ENCODE measurements at regions not wholly inside any gene's neighbourhood (a gene's known extent, or its start where the extent isn't known, plus 50 kb on each side); places are given as distances from the start of the nearest gene placed in this dataset.

- Mint-ChIP-seq H3K9me3 (no peaks in the 10 kb centered on the region), H3K36me3 (ENCODE audit: low read depth) (no peaks in the 10 kb centered on the region), H3K27me3 (ENCODE audit: low read depth, poor library complexity) (peaks cover 3% of the 10 kb centered on the region), H3K27ac (no peak overlapping the region), H3K4me1 (no peaks in the 10 kb centered on the region), H3K4me3 (no peak overlapping the region)
- DNase-seq, result no peak
- TF ChIP-seq CTCF (IDR thresholded peaks at IDR 0.05), result no peak
Measured at GRCh38 chr1:219081943-219082925, 91.4 kb upstream of the LYPLAL1 start.

- Mint-ChIP-seq H3K36me3 (ENCODE audit: low read depth) (no peaks in the 10 kb centered on the region), H3K9me3 (no peaks in the 10 kb centered on the region), H3K27ac (no peak overlapping the region), H3K4me1 (no peaks in the 10 kb centered on the region), H3K4me3 (no peak overlapping the region), H3K27me3 (ENCODE audit: low read depth, poor library complexity) (peaks cover 3% of the 10 kb centered on the region)
- TF ChIP-seq CTCF (IDR thresholded peaks at IDR 0.05), result no peak
- no peak for DNase-seq
Measured at GRCh38 chr1:219083631-219084030, 90.0 kb upstream of the LYPLAL1 start.

- Mint-ChIP-seq H3K4me3 (no peak overlapping the region), H3K27ac (no peak overlapping the region), H3K4me1 (no peaks in the 10 kb centered on the region), H3K27me3 (ENCODE audit: low read depth, poor library complexity) (no peaks in the 10 kb centered on the region), H3K9me3 (no peaks in the 10 kb centered on the region), H3K36me3 (ENCODE audit: low read depth) (no peaks in the 10 kb centered on the region)
- no peak for TF ChIP-seq CTCF (IDR thresholded peaks at IDR 0.05)
- DNase-seq, result no peak
Measured at GRCh38 chr1:219085082-219085481, 88.6 kb upstream of the LYPLAL1 start.

GRCh38 chr1:219085988-219086387 lies 87.7 kb upstream of the LYPLAL1 start:
- Mint-ChIP-seq H3K4me3 (no peak overlapping the region), H3K9me3 (no peaks in the 10 kb centered on the region), H3K27ac (no peak overlapping the region), H3K4me1 (no peaks in the 10 kb centered on the region), H3K36me3 (ENCODE audit: low read depth) (no peaks in the 10 kb centered on the region), H3K27me3 (ENCODE audit: low read depth, poor library complexity) (no peaks in the 10 kb centered on the region)
- no peak for TF ChIP-seq CTCF (IDR thresholded peaks at IDR 0.05)
- no peak for DNase-seq

GRCh38 chr1:219086956-219087469 lies 86.7 kb upstream of the LYPLAL1 start:
- no peak overlapping the region for H3K27ac Mint-ChIP-seq
- DNase-seq, result no peak
- H3K4me1 Mint-ChIP-seq, result no peaks in the 10 kb centered on the region
- H3K36me3 Mint-ChIP-seq (ENCODE audit: low read depth), result no peaks in the 10 kb centered on the region
- no peaks in the 10 kb centered on the region for H3K27me3 Mint-ChIP-seq (ENCODE audit: low read depth, poor library complexity)
- no peak for TF ChIP-seq CTCF (IDR thresholded peaks at IDR 0.05)
- H3K4me3 Mint-ChIP-seq, result no peak overlapping the region
- peaks cover 2% of the 10 kb centered on the region for H3K9me3 Mint-ChIP-seq
